PC-3 (cell line): ENCODE measurements at regions not wholly inside any gene's neighbourhood (a gene's known extent, or its start where the extent isn't known, plus 50 kb on each side); places are given as distances from the start of the nearest gene placed in this dataset.

Experiments used
- EZH2 ChIP-seq: fragments of 300-600 bp; sonication (generic); IDR thresholded peaks from one replicate; pipeline ENCODE4 v1.6.1; 2017; ENCODE audit warnings: antibody characterized with exemption, mild to moderate bottlenecking, low read length; ENCODE audit not compliant: unreplicated experiment
- EZH2phosphoT487 ChIP-seq: fragments of 300-600 bp; sonication (generic); IDR thresholded peaks from 2 replicates; pipeline ENCODE4 v1.6.1; 2018; ENCODE audit warnings: mild to moderate bottlenecking, antibody characterized with exemption, low read length, borderline replicate concordance
- TF ChIP-seq, protein P1 (sequence below): fragments of 300-600 bp; sonication (generic); conservative IDR thresholded peaks from 2 replicates; pipeline ENCODE4 v1.5.1; 2017; ENCODE audit warnings: antibody characterized with exemption, low read depth, mild to moderate bottlenecking, low read length

DNA sequence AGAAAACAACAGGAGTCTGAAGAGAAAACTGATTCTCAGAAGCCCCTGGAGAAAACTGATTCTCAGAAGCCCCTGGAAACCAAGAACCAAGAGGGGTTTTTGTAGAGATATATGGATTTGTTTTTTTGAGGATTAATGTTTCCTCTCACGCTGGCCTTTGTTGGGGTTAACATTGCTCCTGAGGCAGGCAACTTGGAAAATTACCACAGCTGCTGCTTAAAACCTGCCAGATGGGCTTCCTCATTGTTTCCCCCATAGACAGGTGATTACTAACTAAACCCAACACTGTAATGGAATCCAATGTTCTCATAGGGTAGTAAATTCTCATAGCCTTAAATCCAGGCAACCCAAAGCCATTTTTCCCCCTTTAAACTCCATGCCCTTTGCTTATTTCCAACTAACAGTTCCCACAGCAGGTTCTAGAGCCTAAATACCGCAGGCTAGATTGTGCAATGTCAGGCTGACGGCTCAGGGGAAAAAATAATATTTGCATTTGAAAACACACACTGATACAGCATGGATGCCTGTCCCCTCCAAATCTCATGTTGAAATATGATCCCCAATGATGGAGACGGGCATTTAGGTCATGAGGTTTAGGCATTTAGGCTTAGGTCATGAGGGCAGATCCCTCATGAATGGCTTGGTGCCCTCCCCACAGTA is 272.3 kb upstream of the PKDCC start:
- TF ChIP-seq, protein P1, sequence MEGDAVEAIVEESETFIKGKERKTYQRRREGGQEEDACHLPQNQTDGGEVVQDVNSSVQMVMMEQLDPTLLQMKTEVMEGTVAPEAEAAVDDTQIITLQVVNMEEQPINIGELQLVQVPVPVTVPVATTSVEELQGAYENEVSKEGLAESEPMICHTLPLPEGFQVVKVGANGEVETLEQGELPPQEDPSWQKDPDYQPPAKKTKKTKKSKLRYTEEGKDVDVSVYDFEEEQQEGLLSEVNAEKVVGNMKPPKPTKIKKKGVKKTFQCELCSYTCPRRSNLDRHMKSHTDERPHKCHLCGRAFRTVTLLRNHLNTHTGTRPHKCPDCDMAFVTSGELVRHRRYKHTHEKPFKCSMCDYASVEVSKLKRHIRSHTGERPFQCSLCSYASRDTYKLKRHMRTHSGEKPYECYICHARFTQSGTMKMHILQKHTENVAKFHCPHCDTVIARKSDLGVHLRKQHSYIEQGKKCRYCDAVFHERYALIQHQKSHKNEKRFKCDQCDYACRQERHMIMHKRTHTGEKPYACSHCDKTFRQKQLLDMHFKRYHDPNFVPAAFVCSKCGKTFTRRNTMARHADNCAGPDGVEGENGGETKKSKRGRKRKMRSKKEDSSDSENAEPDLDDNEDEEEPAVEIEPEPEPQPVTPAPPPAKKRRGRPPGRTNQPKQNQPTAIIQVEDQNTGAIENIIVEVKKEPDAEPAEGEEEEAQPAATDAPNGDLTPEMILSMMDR, result no peak
- no peak for TF ChIP-seq EZH2
- no peak for TF ChIP-seq EZH2phosphoT487
